Uterus (tissue), 3 donors: ENCODE measurements at regions not wholly inside any gene's neighbourhood (a gene's known extent, or its start where the extent isn't known, plus 50 kb on each side); places are given as distances from the start of the nearest gene placed in this dataset.

ENCODE experiments used
- DNase-seq, 2 donors: peaks; one replicate each; pipeline ENCODE4 v3.0.0-alpha.2; 2019 to 2020
- H3K27ac ChIP-seq, 2 donors: fragments of 200-600 bp; sonication (generic); 1 replicate in 1 of 2; 2 replicates in 1 of 2; pipeline ENCODE4 v1.5.1; 2016 to 2018
- H3K27me3 ChIP-seq, 2 donors: fragments of 200-600 bp; sonication (generic); one replicate each; pipeline ENCODE4 v1.5.1; 2018 to 2019; ENCODE audit warnings: control low read depth in 1 of 2
- H3K36me3 ChIP-seq, 2 donors: fragments of 200-600 bp; sonication (generic); one replicate each; pipeline ENCODE4 v1.5.1; 2019; ENCODE audit warnings: control low read depth in 1 of 2
- H3K4me1 ChIP-seq, 2 donors: fragments of 200-600 bp; sonication (generic); one replicate each; pipeline ENCODE4 v1.5.1; 2018 to 2019; ENCODE audit warnings: control low read depth in 1 of 2
- H3K4me3 ChIP-seq, 2 donors: fragments of 200-600 bp; sonication (generic); 1 replicate in 1 of 2; 2 replicates in 1 of 2; pipeline ENCODE4 v1.5.1; 2018 to 2019; ENCODE audit warnings: mild to moderate bottlenecking in 1 of 2
- H3K9me3 ChIP-seq, 2 donors: fragments of 200-600 bp; sonication (generic); one replicate each; pipeline ENCODE4 v1.5.1; 2019; ENCODE audit warnings: control low read depth in 1 of 2
- CTCF ChIP-seq, 4 experiments: fragments of 200-600 bp in 2 of 4; fragments of 450-650 bp in 2 of 4; sonication (generic) in 2 of 4; IDR thresholded peaks; one replicate each; pipeline ENCODE4 v1.5.1; 2016 to 2019; ENCODE audit warnings: antibody characterized with exemption in 4 of 4, mild to moderate bottlenecking in 2 of 4, moderate library complexity in 1 of 4
- POLR2A ChIP-seq, 2 donors: fragments of 450-650 bp; IDR thresholded peaks; one replicate each; pipeline ENCODE4 v1.6.1; 2016; ENCODE audit warnings: antibody characterized with exemption in 2 of 2, mild to moderate bottlenecking in 1 of 2, moderate library complexity in 1 of 2
- intact Hi-C: fragments of 100-400 bp; cut with DNase I; formaldehyde crosslinking; loops from one replicate; pipeline ENCODE4 v1.15.1; 2023; ENCODE audit warnings: low total_unique reads
- donor health status: DM: yes; HTN: yes; CAD: no.

GRCh38 chr9:82115331-82115730 is 126.8 kb downstream of the SPATA31D1 start:
- no peaks in the 10 kb centered on the region for H3K36me3 ChIP-seq
- DNase-seq: no peak
- H3K4me1 ChIP-seq: peaks cover 0 to 2% of the 10 kb centered on the region in 2 donors
- no peaks in the 10 kb centered on the region for H3K9me3 ChIP-seq
- no peak for TF ChIP-seq CTCF (IDR thresholded peaks at IDR 0.05)
- intact Hi-C loops: no loop called here
- H3K27me3 ChIP-seq: no peaks in the 10 kb centered on the region
- H3K27ac ChIP-seq: no peak overlapping the region
- no peak overlapping the region for H3K4me3 ChIP-seq

- no peaks in the 10 kb centered on the region for H3K27me3 ChIP-seq
- TF ChIP-seq CTCF (IDR thresholded peaks at IDR 0.05) (no peak), POLR2A (IDR thresholded peaks at IDR 0.05) (no peak)
Measured at GRCh38 chr9:82115900-82116299, 127.3 kb downstream of the SPATA31D1 start.

GRCh38 chr9:82116556-82116955 is 128.0 kb downstream of the SPATA31D1 start:
- DNase-seq: no peak
- TF ChIP-seq POLR2A (IDR thresholded peaks at IDR 0.05) (no peak), CTCF (IDR thresholded peaks at IDR 0.05) (no peak)
- peak overlapping the region in 1 of 2 donors; percentile 16 for H3K27ac ChIP-seq
- H3K4me1 ChIP-seq: peaks cover 0 to 2% of the 10 kb centered on the region in 2 donors
- H3K36me3 ChIP-seq: no peaks in the 10 kb centered on the region
- H3K4me3 ChIP-seq: no peak overlapping the region
- H3K9me3 ChIP-seq: no peaks in the 10 kb centered on the region
- H3K27me3 ChIP-seq: no peaks in the 10 kb centered on the region
- intact Hi-C loops: no loop called here

More at GRCh38 chr9:82115900-82116299, 127.3 kb downstream of the SPATA31D1 start:
- no peaks in the 10 kb centered on the region for H3K36me3 ChIP-seq
- intact Hi-C loops: no loop called here
- peak overlapping the region in 1 of 2 donors; percentile 36 for H3K27ac ChIP-seq
- H3K4me3 ChIP-seq: no peak overlapping the region
- peaks cover 0 to 2% of the 10 kb centered on the region in 2 donors for H3K4me1 ChIP-seq
- H3K9me3 ChIP-seq: no peaks in the 10 kb centered on the region
- no peak for DNase-seq

- H3K4me3 ChIP-seq: no peak overlapping the region
- DNase-seq: peak in 1 of 2 donors; percentile 18
- TF ChIP-seq POLR2A (IDR thresholded peaks at IDR 0.05) (no peak), CTCF (IDR thresholded peaks at IDR 0.05) (no peak)
- no peaks in the 10 kb centered on the region for H3K27me3 ChIP-seq
- no peaks in the 10 kb centered on the region for H3K9me3 ChIP-seq
- H3K27ac ChIP-seq: peak overlapping the region in 1 of 2 donors; percentile 16
- intact Hi-C loops: no loop called here
- H3K36me3 ChIP-seq: no peaks in the 10 kb centered on the region
- H3K4me1 ChIP-seq: peaks cover 0 to 2% of the 10 kb centered on the region in 2 donors
Measured at GRCh38 chr9:82117026-82117811, 128.6 kb downstream of the SPATA31D1 start.

- DNase-seq: no peak
- no peak overlapping the region for H3K27ac ChIP-seq
- H3K9me3 ChIP-seq: no peaks in the 10 kb centered on the region
- no peaks in the 10 kb centered on the region for H3K36me3 ChIP-seq
- intact Hi-C loops: no loop called here
- no peaks in the 10 kb centered on the region for H3K4me1 ChIP-seq
- no peaks in the 10 kb centered on the region for H3K27me3 ChIP-seq
- TF ChIP-seq POLR2A (IDR thresholded peaks at IDR 0.05) (no peak), CTCF (IDR thresholded peaks at IDR 0.05) (no peak)
- H3K4me3 ChIP-seq: no peak overlapping the region
Measured at GRCh38 chr9:82122731-82123130, 134.2 kb downstream of the SPATA31D1 start.
